ENCODE measurements at regions not wholly inside any gene's neighbourhood (a gene's known extent, or its start where the extent isn't known, plus 50 kb on each side); places are given as distances from the start of the nearest gene placed in this dataset.

- TF ChIP-seq CTCF (IDR thresholded peaks at IDR 0.05), result no peak
- TF ChIP-seq POLR2AphosphoS5 (IDR thresholded peaks at IDR 0.05), result no peak
Measured at GRCh38 chr19:30853036-30853435, 480.9 kb downstream of the ZNF536 start.
